ENCODE measurements at regions not wholly inside any gene's neighbourhood (a gene's known extent, or its start where the extent isn't known, plus 50 kb on each side); places are given as distances from the start of the nearest gene placed in this dataset.
A peak's percentile ranks its signal among the peaks of the same experiment; 100 is the strongest.

DNA sequence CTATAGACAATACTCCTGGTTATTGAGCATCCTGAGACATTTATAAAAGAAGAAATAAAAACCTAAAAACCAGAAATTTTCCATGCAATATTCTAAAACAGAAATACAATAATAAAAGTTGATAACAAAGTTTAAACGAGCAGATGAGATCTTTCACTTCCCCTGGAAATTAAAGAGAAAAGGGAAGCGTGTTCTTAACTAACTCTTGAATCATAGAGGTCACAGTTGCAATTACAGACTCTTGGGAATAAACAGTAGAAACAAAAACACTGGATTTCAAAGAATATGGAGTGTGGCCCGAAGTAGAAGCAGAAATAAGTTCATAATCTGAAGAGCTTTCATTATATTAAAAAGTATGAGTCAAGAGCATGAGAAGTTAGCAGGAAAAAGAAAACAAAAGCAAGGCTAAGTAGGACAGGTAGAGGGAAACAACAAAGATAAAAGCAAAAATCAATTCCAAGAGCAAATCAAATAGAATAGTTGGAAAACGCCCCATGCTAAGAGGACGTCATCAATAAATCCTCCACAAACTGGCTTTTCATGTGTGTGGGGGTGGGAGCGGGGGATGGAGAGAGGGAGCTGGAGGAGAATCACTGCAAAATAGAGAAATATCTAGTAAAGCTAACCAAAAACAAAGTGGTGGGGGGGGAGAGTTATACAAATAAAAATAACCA lies 55.2 kb upstream of the C10orf71 start:
- Histone ChIP-seq H3K9me3 (ENCODE audit: control insufficient read depth, low read length) (no peaks in the 10 kb centered on the region), H3K4me1 (ENCODE audit: control insufficient read depth, insufficient read depth, low read length) (peaks cover 16% of the 10 kb centered on the region), H3K27me3 (replicated peaks; ENCODE audit: control insufficient read depth, insufficient read depth, low read length) (peaks cover 19% of the 10 kb centered on the region), H3K36me3 (ENCODE audit: control insufficient read depth, insufficient read depth, low read length, severe bottlenecking) (no peaks in the 10 kb centered on the region), H3K9ac (ENCODE audit: low read length) (no peak overlapping the region), H3K4me3 (ENCODE audit: low read length) (peak overlapping the region; percentile 17)
- no peak for DNase-seq (ENCODE audit: low read depth)

DNA sequence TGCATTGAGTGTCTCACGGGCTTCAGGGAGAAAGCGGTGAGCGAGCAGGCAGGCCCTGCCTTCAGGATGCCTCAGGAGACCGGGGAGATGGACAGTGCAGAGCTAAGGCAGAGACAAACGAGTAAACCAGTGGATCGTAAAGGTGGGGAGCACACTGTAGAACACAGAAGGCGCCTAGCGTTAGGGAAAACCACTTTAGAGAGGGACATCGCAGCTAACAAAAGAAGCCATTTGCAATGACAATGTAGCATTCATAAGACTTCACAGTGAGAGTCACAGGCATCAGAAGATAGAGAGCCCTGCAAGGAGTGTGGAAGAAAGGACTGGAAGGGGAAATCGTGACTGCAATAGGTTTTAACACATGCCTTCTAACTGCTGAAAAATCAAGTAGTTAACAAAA lies 54.9 kb upstream of the TMEM273 start:
- Histone ChIP-seq H3K9ac (ENCODE audit: low read length) (no peak overlapping the region), H3K36me3 (ENCODE audit: control insufficient read depth, insufficient read depth, low read length, severe bottlenecking) (no peaks in the 10 kb centered on the region), H3K27me3 (replicated peaks; ENCODE audit: control insufficient read depth, insufficient read depth, low read length) (peaks cover 19% of the 10 kb centered on the region), H3K4me3 (ENCODE audit: low read length) (no peak overlapping the region), H3K9me3 (ENCODE audit: control insufficient read depth, low read length) (no peaks in the 10 kb centered on the region), H3K4me1 (ENCODE audit: control insufficient read depth, insufficient read depth, low read length) (peaks cover 16% of the 10 kb centered on the region)
- no peak for DNase-seq (ENCODE audit: low read depth)

DNA sequence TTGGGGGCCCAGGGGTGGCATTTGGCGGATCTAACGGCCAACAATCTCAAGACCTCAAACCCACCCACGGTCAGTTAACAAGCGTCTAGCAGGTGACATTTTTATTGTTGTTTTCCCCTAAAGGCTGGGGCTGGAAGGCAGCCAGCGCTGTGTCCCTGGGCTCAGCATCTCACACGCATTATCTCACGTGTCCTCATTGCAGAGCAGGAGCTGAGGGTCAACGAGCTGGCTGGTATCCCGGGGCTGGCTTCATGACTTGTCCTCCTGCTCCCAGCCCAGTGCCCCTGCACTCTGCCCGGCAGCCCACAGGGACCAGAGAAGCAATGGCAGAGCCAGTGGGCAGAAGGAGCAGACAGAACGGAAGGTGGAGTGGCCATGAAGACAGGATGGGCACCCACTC lies 54.4 kb upstream of the TMEM273 start:
- Histone ChIP-seq H3K4me1 (ENCODE audit: control insufficient read depth, insufficient read depth, low read length) (peaks cover 16% of the 10 kb centered on the region), H3K27me3 (replicated peaks; ENCODE audit: control insufficient read depth, insufficient read depth, low read length) (peaks cover 19% of the 10 kb centered on the region), H3K9me3 (ENCODE audit: control insufficient read depth, low read length) (no peaks in the 10 kb centered on the region), H3K4me3 (ENCODE audit: low read length) (no peak overlapping the region), H3K36me3 (ENCODE audit: control insufficient read depth, insufficient read depth, low read length, severe bottlenecking) (no peaks in the 10 kb centered on the region), H3K9ac (ENCODE audit: low read length) (no peak overlapping the region)
- DNase-seq (ENCODE audit: low read depth), result no peak

GRCh38 chr10:49241385-49241784 lies 53.2 kb upstream of the TMEM273 start:
- peaks cover 16% of the 10 kb centered on the region for H3K4me1 ChIP-seq (ENCODE audit: control insufficient read depth, insufficient read depth, low read length)
- H3K4me3 ChIP-seq (ENCODE audit: low read length), result no peak overlapping the region
- no peak for DNase-seq (ENCODE audit: low read depth)
- H3K36me3 ChIP-seq (ENCODE audit: control insufficient read depth, insufficient read depth, low read length, severe bottlenecking), result no peaks in the 10 kb centered on the region
- H3K9ac ChIP-seq (ENCODE audit: low read length), result no peak overlapping the region
- peaks cover 19% of the 10 kb centered on the region for H3K27me3 ChIP-seq (replicated peaks; ENCODE audit: control insufficient read depth, insufficient read depth, low read length)
- H3K9me3 ChIP-seq (ENCODE audit: control insufficient read depth, low read length), result no peaks in the 10 kb centered on the region

DNA sequence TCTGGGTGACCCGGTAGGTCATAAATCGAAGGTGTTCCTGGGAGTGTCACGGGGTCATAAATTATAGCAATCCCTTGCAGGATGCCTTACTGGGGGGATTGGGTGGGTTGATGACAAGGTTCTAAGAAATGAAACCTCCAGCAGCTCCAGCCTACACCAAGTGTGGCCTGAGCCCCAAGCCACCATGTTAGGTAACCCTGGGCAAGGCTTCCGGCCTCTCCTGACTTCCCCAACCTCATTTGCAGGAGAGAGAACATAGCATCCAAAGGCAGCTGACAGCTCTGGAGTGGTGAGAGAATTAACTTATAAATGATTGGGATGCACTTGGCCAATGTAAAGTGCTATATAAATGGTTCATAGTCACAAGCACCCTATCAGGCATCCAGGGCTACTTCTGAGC lies 52.8 kb upstream of the TMEM273 start:
- Histone ChIP-seq H3K9me3 (ENCODE audit: control insufficient read depth, low read length) (no peaks in the 10 kb centered on the region), H3K9ac (ENCODE audit: low read length) (no peak overlapping the region), H3K4me1 (ENCODE audit: control insufficient read depth, insufficient read depth, low read length) (peaks cover 16% of the 10 kb centered on the region), H3K4me3 (ENCODE audit: low read length) (no peak overlapping the region), H3K27me3 (replicated peaks; ENCODE audit: control insufficient read depth, insufficient read depth, low read length) (peaks cover 19% of the 10 kb centered on the region), H3K36me3 (ENCODE audit: control insufficient read depth, insufficient read depth, low read length, severe bottlenecking) (no peaks in the 10 kb centered on the region)
- DNase-seq (ENCODE audit: low read depth), result no peak
